HG02642 (cell line): ENCODE measurements at regions not wholly inside any gene's neighbourhood (a gene's known extent, or its start where the extent isn't known, plus 50 kb on each side); places are given as distances from the start of the nearest gene placed in this dataset.
"Not testable (repeated sequence)": the region's sequence is repeated elsewhere in the genome, so short reads cannot be mapped to it uniquely, and the experiment has no call there.

Experiments
- ATAC-seq: cut with Tn5 transposase; IDR thresholded peaks from one replicate; pipeline ENCODE4 v1.9.1; 2021; ENCODE audit warnings: mild to moderate bottlenecking; ENCODE audit not compliant: unreplicated experiment, poor library complexity

- ATAC-seq: no peak
These were observed 897.7 kb downstream of the KCNA4 start for GRCh38 chr11:29119116-29119515.

- ATAC-seq: no peak
These were observed 915.9 kb downstream of the KCNA4 start for GRCh38 chr11:29100967-29101366.

DNA sequence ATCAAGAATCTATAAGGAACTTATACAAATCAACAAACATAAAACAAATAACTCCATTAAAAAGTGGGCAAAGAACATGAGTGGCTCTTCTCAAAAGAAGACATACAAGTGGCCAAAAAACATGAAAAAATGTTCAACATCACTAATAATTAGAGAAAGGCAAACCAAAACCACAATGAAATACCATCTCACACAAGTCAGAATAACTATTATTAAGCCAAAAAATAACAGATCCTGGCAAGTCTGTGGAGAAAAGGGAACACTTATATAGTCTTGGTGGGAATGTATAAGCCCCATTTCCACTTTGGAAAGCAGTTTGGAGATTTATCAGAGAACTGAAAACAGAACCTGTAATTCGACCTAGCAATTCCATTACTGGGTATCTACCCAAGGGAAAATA is 921.0 kb downstream of the KCNA4 start:
- ATAC-seq: no peak

DNA sequence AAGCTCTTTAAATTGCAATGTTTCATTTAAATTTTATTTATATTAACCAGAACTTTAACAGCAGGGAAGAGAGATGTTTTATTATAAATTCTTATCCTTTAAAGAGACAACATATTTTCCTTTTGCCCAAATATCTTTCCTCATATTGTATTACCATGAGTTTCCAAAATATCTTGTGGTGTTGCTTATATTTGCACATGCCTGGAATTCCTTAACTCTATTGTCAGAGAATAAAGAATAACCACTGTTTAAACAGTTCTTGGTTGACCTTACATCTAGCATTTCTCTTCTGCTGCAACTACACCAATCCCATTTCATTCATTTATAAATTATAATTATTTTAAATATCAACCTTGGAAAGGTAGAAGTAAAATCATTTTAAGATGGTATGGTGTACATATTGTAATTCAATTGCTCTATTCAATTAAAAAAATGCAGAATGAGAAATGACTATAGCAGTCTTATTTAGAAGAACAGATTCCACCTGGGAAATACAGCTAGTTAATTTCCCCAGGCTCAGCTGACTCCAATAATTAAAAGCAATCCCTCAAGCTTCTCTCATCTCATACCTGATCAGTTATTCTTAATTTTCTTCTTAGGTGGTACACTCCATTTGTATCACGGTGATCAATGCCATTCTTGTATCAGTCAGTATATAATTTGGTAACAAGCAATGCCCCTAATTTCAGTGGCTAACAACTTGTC is 923.3 kb downstream of the KCNA4 start:
- no peak for ATAC-seq

GRCh38 chr11:29087200-29087812 is 929.5 kb downstream of the KCNA4 start:
- no peak for ATAC-seq

DNA sequence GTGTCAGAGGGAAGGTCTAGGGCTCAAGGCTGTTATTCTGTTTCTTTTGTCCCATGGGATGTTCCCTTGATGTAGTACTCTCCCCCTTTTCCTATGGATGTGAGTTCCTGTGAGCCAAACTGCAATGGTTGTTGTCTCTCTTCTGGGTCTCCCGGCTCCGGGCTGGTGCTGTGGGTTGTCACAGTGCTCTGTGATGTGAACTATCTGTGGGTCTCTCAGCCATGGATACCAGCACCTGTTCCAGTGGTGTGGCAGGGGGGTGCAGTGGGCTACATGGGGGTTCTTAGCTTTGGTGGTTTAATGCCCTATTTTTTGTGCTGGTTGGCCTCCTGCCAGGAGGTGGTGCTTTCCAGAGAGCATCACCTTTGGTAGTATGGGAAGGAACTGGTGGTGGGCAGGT is 941.1 kb downstream of the KCNA4 start:
- no peak for ATAC-seq

- ATAC-seq: no peak
These were observed 953.0 kb downstream of the KCNA4 start for GRCh38 chr11:29063630-29064361.

DNA sequence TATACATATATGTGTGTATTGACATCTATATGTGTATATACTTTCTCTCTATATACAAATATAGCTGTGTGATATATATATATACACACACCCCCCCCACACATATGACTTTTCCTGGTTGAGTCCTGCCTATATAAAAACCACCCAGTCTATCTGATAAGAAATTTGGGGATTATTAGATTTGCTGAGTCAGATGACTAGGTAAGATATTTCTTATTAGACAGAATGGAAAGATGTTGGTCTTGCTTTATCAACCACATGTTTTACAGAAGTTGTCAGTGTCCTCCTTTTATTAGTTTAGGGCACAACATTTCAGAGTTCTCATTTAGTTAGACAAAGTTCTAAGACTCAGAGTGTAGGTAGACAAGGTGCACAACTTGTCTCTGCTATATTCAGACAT is 953.3 kb downstream of the METTL15 start:
- no peak for ATAC-seq

DNA sequence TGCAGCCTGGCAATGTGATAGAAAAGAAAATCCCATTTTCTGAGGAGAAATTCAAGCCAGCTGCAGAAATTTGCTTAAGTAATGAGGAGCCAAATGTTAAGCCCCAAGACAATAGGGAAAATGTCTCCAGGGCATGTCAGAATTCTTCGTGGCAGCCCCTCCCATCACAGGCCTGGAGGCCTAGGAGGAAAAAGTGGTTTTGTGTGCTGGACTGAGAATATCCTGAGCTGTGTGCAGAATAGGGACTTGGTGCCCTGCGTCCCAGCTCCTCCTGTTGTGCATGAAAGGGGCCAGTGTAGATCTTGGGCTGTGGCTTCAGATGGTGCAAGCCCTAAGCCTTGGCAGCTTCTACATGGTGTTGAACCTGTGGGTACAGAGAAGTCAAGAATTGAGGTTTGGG is 948.3 kb downstream of the METTL15 start:
- not testable (repeated sequence) for ATAC-seq

DNA sequence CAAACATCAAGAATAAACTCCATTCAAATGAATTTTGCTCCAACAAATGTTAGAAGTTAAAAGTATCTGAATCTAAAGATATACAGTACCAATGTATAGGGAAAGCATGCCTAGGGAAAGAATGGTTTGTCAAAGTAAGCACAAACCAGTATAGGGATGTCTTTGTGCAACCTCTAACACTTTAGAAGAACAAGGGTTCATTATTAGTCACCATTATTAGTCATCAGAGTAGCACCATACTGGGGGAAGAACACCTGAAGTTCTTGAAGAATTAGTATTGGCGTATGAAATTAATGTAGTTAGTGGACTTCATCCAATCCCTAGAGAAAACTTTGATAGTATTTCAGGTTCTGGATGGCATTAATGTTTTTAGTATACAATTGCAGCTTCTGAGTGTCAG is 943.7 kb downstream of the METTL15 start:
- ATAC-seq: no peak

DNA sequence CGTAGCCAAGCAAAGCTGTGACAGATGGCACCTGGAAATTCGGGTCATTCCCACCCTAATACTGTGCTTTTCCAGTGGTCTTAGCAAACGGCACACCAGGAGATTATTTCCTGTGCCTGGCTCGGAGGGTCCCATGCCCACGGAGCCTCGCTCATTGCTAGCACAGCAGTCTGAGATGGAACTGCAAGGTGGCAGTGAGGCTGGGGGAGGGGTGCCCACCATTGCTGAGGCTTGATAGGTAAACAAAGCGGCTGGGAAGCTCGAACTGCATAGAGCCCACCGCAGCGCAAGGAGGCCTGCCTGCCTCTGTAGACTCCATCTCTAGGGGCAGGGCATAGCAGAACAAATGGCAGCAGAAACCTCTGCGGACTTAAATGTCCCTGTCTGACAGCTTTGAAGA is 942.8 kb downstream of the METTL15 start:
- not testable (repeated sequence) for ATAC-seq

- no peak for ATAC-seq
These were observed 932.3 kb downstream of the METTL15 start for GRCh38 chr11:29040489-29040888.

- ATAC-seq: no peak
These were observed 924.4 kb downstream of the METTL15 start for GRCh38 chr11:29032384-29033149.

GRCh38 chr11:29029452-29029851 is 921.3 kb downstream of the METTL15 start:
- no peak for ATAC-seq

- no peak for ATAC-seq
These were observed 919.2 kb downstream of the METTL15 start for GRCh38 chr11:29027436-29027835.

GRCh38 chr11:29026286-29026685 is 918.1 kb downstream of the METTL15 start:
- no peak for ATAC-seq

GRCh38 chr11:29025001-29025400 is 916.8 kb downstream of the METTL15 start:
- no peak for ATAC-seq

- no peak for ATAC-seq
These were observed 916.2 kb downstream of the METTL15 start for GRCh38 chr11:29024386-29024785.

GRCh38 chr11:29023761-29024160 is 915.6 kb downstream of the METTL15 start:
- no peak for ATAC-seq

DNA sequence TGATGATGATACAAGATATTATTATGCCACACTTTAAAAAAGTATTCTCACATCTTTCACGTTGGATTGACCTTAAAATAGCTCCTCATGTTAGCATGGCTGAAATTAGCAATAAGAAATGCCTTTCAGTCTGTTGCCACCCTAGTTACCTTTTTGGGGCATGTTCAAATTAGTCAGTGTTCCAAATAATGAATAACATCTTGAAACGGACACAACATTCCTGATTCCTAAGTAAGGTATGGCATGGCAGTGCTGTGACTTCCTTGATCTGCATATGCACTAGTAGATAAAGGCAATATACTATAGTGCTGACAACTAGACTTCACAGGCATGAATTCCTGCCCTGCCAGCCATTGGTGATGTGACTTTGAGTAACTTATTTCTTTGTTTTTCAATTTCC is 914.5 kb downstream of the METTL15 start:
- ATAC-seq: no peak
